ENCODE measurements at regions not wholly inside any gene's neighbourhood (a gene's known extent, or its start where the extent isn't known, plus 50 kb on each side); places are given as distances from the start of the nearest gene placed in this dataset.
"Not testable (repeated sequence)": the region's sequence is repeated elsewhere in the genome, so short reads cannot be mapped to it uniquely, and the experiment has no call there.

GRCh38 chr14:35988972-35989690 is 163.0 kb downstream of the BRMS1L start:
- no peak for DNase-seq (ENCODE audit: low read depth in 2 of 2)

- DNase-seq (ENCODE audit: low read depth in 2 of 2) = no peak
Measured at GRCh38 chr14:35988550-35988949, 162.4 kb downstream of the BRMS1L start.

DNA sequence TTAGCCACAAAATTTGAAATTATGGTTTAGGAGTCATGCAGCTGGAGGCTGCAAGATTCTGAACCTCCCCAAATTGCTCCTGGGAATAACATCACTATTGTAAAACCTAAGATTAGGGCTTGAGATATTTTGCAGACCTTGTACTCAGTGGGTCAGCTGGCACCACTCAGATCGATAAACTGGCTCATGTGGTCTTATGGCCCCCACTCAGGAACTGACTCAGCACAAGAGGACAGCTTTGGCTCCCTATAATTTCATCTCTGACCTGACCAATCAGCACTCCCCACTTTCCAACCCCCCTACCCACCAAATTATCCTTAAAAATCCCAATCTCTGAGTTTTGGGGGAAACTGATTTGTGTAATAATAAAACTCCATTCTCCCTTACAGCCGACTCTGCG is 161.6 kb downstream of the BRMS1L start:
- no peak for DNase-seq (ENCODE audit: low read depth in 2 of 2)

DNA sequence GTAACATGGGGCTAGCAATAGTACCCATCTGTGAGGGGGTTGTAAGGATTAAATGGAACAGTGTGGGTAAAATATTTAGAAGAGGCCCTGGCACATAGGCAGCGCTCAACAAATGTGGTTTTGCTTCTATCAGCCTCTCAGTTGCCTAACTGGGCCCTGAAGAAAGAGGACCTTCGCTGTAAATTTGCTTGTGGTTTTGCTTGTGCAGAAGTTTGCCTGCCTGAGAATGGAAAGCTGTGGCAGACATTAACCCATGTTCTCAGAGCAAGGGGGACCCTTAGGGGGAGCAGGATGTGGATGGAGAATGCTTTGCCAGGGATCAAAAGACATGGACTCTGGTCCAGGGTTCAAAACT is 160.1 kb downstream of the BRMS1L start:
- no peak for DNase-seq (ENCODE audit: low read depth in 2 of 2)

DNA sequence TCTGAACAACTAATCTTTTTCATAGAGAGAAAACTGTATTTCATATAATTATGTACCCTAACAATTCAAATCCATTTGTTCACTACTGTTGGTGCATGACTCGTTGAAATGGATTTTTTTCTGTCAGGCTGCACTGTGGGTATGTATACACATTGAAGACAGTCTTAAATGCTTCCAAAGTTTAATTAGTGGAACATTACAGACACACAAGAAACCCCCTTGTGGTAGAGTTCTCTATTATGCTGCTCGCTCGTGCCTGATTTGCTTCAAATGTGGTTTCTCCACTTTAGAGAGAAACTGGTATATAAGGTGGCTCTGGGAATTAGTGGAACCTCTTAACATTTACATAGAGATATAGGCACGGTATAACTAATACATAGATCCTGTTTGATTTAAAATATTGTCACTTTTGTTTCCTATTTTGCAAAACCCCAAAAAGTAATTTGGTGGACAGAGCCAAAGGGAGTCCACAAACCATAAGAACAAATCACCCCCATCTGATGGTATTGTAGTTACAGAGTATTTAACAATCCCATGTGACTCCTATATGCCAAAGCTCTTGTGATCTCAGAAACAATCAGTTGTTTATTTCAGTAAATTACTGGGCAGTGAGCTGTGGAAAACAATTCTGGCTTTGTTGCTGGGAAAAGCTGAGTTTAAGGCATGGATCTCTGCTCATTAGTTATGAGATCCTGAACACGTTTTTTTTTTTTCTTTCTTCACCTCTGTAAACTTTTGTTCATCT is 159.5 kb downstream of the BRMS1L start:
- no peak for DNase-seq (ENCODE audit: low read depth in 2 of 2)

- no peak for DNase-seq (ENCODE audit: low read depth in 2 of 2)
Measured at GRCh38 chr14:35979531-35979930, 153.4 kb downstream of the BRMS1L start.

DNA sequence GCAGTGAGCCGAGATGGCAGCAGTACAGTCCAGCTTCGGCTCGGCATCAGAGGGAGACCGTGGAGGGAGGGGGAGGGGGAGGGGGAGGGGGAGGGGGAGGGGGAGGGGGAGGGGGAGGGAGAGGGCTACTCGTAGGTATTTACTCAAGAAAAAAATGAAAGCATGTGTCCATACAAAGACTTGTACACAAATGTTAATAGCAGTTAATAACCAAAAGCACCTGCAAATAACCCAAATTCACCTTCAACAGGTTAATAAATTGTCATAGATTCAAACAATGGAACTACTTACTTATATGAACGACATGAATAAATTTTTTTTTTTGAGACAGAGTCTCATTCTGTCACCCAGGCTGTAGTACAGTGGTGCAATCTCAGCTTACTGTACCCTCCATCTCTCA is 152.4 kb downstream of the BRMS1L start:
- DNase-seq (ENCODE audit: low read depth in 2 of 2) = no peak

DNA sequence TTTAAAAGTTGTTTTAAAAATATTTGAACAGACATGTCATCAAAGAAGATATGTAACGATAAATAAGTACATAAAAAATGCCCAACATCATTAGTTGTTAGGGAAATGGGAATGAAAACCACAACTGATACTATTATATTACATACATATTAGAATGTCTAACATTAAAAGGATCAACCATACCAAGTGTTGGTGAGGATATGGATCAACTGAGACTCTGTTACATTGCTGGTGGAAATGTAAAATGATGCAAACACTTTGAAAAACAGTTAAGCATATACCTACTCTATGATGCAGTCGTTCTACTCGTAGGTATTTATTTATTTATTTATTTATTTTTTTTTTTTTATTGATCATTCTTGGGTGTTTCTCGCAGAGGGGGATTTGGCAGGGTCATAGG is 149.7 kb downstream of the BRMS1L start:
- DNase-seq (ENCODE audit: low read depth in 2 of 2) = no peak

DNA sequence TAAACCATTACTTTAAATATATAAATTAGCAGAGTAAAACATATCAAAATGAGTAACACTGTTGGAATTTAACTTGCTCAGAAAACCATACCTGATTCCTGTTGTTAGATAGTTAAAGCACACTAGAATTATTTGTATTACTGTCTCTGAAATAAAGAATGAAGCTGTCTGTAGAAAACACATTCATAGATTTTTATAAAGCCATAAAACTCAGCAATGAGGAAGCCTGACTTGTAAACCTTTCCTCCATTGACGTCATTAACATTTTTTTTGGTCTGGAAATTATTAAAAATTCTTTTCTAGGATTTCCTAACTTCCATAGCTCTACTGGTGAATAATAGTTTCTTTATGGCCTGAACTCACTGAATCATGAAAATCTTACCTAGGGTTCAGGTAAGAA is 147.6 kb downstream of the BRMS1L start:
- no peak for DNase-seq (ENCODE audit: low read depth in 2 of 2)

DNA sequence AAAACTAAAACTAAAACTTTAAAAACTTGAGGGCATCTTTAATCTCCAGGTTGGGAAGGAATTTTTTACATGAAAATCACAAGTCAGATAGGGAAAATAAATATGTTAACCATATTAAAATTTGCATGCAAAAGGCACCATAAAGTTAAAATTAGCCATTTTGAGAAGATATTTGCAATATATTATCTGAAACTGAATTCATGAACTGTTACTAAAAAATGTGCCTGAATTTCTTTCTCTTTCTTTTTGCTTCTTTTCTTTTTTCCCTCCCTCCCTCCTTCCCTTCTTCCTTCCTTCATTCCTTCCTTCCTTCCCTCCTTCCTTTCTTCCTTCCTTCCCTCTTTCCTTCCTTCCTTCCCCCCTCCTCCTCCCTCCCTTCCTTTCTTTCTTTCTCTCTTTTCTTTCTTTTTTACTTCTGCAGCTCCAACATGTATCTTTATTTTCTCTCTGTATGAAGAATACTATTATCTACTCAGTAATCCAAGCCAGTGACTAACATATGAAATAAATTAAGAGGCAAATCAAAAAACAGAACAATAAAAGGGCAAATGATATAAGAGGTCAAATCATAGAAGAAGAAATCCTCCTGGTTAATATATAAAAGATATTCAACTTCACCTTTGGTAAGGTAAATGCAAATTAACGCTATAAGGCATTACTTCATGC is 146.0 kb downstream of the BRMS1L start:
- DNase-seq (ENCODE audit: low read depth in 2 of 2) = no peak

GRCh38 chr14:35969310-35969709 is 143.2 kb downstream of the BRMS1L start:
- DNase-seq (ENCODE audit: low read depth in 2 of 2) = no peak

DNA sequence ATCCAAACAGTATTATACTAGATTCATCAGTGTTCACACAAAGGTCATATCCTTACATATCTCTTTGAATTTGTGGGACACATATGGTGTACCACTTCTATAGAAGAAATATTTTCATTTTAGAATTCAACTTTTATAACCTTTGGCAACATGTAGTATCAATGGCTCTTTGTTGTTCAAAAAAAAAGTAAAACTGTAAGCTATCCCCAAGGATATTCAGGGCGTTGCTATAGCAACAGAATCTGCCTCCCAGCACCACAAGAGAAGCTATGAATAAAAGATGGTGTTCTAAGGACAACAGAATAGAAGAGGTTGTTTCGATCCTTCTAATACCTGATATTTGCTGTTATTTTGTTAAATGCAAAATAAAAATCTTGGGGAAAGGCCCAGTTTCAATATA is 139.3 kb downstream of the BRMS1L start:
- DNase-seq (ENCODE audit: low read depth in 2 of 2) = no peak

DNA sequence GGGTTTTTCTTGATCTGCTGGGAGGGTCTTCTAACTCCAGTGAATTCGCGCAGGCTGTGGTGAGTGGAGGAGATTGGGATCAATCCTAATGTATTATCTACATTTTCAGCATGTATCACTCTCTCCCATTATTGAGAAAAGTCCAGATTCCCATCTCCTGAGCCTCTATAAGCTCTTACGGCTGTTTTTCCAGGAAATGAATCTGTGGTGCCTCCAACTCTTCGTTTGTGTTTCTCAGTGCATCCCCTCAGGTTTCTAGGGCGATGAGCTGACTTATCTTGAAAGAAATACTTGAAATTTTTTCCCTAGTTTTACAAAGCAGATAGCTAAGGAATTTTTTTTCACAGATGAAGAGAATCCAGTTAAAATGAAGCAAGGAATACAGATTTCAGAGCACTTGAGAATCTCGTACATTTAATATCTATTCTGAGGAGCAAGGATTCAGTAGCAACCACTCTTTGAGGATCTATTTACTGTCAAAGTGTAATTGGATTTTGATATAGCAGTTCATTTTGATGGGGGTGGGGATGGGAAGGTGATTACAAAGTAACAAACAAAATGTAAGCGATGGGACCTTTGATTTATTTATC is 138.7 kb downstream of the BRMS1L start:
- no peak for DNase-seq (ENCODE audit: low read depth in 2 of 2)

DNA sequence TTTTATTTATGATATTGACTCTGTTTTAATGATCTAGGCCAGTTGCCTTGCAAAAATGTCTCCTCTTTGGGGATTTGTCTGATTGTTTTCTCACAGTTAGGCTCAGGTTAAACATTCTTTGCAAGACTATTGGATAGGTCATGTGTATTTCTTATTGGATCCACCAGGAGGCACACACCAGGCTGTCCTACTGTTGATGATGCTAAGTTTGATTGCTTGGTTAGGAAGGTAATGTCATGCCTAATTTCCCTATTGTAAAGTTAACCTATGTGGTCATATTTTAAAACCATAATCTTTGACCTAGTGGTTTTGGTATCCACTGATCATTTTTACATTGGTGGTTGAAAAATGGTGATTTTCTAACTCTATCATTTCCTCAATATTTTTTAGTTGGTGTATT is 137.1 kb downstream of the BRMS1L start:
- DNase-seq (ENCODE audit: low read depth in 2 of 2) = peak in 1 of 2 donors; percentile 3

GRCh38 chr14:35961697-35962274 is 135.6 kb downstream of the BRMS1L start:
- no peak for DNase-seq (ENCODE audit: low read depth in 2 of 2)

- DNase-seq (ENCODE audit: low read depth in 2 of 2) = no peak
Measured at GRCh38 chr14:35959835-35960234, 133.7 kb downstream of the BRMS1L start.

DNA sequence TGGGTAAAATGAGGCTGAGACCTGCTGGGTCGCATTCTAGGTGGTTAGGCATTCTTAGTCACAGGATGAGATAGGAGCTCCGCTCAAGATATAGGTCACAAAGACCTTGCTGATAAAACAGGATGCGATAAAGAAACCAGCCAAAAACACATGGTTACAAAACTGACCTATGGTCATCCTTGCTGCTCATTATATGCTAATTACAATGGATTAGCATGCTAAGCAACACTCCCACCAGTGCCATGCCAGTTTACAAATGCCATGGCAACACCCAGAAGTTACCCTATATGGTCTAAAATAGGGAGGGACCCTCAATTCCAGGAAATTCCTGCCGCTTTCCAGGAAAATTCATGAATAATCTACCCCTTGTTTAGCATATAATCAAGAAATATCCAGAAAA is 132.4 kb downstream of the BRMS1L start:
- DNase-seq (ENCODE audit: low read depth in 2 of 2) = no peak

- no peak for DNase-seq (ENCODE audit: low read depth in 2 of 2)
Measured at GRCh38 chr14:35956376-35957085, 130.4 kb downstream of the BRMS1L start.

- no peak for DNase-seq (ENCODE audit: low read depth in 2 of 2)
Measured at GRCh38 chr14:35952584-35952983, 126.4 kb downstream of the BRMS1L start.

- DNase-seq (ENCODE audit: low read depth in 2 of 2) = peak in 1 of 2 donors; percentile 1
Measured at GRCh38 chr14:35949920-35950513, 123.9 kb downstream of the BRMS1L start.

DNA sequence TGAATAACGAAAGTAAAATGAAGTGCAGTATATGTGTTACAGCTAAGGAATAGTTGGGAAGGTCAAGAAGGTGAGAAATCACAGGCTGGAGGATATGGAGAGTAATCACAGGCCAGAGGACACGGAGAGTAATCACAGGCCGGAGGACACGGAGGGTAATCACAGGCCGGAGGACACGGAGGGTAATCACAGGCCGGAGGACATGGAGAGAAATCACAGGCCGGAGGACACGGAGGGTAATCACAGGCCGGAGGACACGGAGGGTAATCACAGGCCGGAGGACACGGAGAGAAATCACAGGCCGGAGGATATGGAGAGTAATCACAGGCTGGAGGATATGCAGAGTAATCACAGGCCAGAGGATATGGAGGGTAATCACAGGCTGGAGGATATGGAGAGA is 121.8 kb downstream of the BRMS1L start:
- DNase-seq (ENCODE audit: low read depth in 2 of 2) = not testable (repeated sequence)
